ENCODE measurements at regions not wholly inside any gene's neighbourhood (a gene's known extent, or its start where the extent isn't known, plus 50 kb on each side); places are given as distances from the start of the nearest gene placed in this dataset.

DNA sequence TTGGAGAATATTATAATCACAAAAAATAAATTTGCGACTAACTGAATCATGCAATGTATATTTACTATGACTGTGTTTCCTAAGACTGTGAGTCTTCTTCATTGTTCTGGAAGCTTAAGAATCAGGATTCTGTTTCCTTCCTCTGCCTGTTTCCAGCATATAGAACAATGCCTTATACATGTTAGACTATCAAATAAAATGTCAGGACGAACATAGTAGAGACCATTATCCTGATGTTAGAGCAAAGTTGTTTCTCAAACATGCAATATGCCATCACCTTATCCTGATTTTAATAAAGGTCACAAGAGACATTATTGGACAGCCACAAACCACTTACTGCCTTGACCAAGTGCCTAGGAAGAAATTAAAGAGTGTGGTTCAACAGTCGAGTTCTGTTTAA, 457.4 kb upstream of the AGTR1 start:
- no peak for DNase-seq
- in situ Hi-C loops (cut with HindIII; ENCODE audit: low pct_ligation_motif_present, low pct_unique_long_range_greater_than_20kb, low sequenced_read_pairs), result no loop called here

DNA sequence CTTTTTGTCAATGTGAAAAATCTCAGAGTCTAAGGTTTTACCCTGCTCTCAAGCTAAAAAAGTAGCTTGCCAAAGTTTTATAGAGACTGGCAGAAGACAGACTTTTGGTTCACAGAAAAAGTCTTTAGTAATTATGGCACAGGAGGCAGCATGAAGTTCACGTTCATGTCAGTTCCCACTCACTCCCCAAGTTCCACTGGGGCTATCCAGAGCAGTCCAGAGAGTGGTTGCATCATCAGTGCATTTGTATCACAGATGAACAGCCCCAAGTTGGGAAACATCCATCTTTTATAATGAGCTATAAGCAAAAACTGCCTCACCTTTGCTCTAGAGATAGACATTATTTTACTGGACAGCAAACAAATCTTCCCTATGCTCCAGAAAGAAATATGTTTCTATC, 454.1 kb upstream of the AGTR1 start:
- in situ Hi-C loops (cut with HindIII; ENCODE audit: low pct_ligation_motif_present, low pct_unique_long_range_greater_than_20kb, low sequenced_read_pairs), result no loop called here
- DNase-seq, result no peak

- DNase-seq, result no peak
- in situ Hi-C loops (cut with HindIII; ENCODE audit: low pct_ligation_motif_present, low pct_unique_long_range_greater_than_20kb, low sequenced_read_pairs), result no loop called here
These were observed 451.3 kb upstream of the AGTR1 start for GRCh38 chr3:148246291-148246923.

- in situ Hi-C loops (cut with HindIII; ENCODE audit: low pct_ligation_motif_present, low pct_unique_long_range_greater_than_20kb, low sequenced_read_pairs), result no loop called here
- no peak for DNase-seq
These were observed 444.0 kb upstream of the AGTR1 start for GRCh38 chr3:148253713-148254112.

DNA sequence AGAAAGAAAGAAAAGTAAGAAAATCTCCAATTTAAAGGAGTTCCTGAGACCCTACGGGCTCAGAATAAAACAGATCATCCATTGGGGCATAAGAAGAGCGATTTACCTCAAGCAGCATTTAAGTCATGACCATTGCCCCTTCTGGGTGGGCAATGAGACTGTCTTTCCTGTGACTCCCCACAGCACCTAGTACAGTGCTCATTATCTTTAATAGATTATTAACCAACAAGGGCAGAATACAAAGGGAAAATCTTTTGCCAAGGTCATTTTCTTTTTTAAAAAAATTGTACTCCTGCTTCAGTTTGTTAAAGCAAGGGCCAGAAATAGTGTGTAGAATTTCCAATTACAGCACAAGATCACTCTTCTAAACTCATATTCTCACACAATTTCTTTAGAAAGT, 443.3 kb upstream of the AGTR1 start:
- in situ Hi-C loops (cut with HindIII; ENCODE audit: low pct_ligation_motif_present, low pct_unique_long_range_greater_than_20kb, low sequenced_read_pairs), result no loop called here
- no peak for DNase-seq

GRCh38 chr3:148255981-148256969, 441.4 kb upstream of the AGTR1 start:
- no peak for DNase-seq
- in situ Hi-C loops (cut with HindIII; ENCODE audit: low pct_ligation_motif_present, low pct_unique_long_range_greater_than_20kb, low sequenced_read_pairs), result no loop called here

GRCh38 chr3:148262980-148263379, 434.7 kb upstream of the AGTR1 start:
- in situ Hi-C loops (cut with HindIII; ENCODE audit: low pct_ligation_motif_present, low pct_unique_long_range_greater_than_20kb, low sequenced_read_pairs), result no loop called here
- DNase-seq, result no peak

DNA sequence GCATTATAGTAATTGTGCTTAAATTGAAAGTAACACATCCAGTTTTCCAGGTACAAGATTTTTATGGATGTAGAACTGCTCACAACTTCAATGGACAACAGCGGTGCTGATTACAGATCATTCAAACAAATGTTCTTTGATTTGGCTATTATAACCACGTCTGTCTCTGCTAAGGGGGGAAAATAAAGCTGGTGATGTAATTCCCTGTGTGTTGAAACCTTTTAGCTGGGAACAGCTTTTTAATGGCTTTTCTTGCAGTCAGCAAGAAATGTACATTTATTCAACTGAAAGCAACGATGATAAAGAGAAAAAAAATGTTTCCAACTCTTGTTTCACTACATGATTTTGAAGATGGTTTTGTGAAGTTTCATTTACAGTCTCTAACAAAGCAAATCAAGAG, 431.9 kb upstream of the AGTR1 start:
- in situ Hi-C loops (cut with HindIII; ENCODE audit: low pct_ligation_motif_present, low pct_unique_long_range_greater_than_20kb, low sequenced_read_pairs), result no loop called here
- no peak for DNase-seq

DNA sequence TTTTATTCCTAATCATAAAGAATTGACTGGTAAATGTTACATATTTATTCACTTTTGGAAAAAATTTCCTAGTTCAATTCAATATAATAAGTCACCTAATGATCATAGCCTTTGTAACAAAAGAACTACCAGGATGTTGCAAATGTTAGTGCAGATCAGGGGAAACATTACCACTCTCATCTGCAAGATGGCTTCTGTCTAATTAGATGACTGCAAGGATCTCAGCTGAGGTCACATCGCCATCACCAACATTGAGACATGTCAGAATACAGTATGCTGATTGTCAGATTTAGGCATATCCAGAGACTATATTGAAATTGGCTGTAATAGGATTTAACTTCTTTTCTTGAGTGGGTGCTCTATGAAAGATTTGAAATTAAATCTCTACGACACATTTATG, 431.4 kb upstream of the AGTR1 start:
- in situ Hi-C loops (cut with HindIII; ENCODE audit: low pct_ligation_motif_present, low pct_unique_long_range_greater_than_20kb, low sequenced_read_pairs), result no loop called here
- no peak for DNase-seq

DNA sequence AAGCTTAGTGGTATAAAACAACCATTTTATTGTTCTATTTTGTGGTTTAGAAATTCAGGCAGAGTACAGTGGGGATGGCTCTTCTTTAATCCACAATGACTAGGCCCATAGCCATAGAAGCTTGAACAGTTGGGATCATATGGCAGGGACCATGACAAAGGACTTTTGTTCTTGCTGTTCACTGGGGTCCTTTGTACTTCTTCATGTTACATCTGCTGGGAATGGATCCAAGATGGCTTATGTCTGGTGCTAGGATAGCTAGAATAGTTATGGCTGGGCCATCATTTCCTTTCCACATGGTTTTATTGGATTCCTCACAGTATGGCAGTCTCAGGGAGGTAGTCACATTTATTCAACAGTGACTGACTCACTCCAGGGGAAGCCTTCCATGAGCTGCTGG, 427.9 kb upstream of the AGTR1 start:
- in situ Hi-C loops (cut with HindIII; ENCODE audit: low pct_ligation_motif_present, low pct_unique_long_range_greater_than_20kb, low sequenced_read_pairs), result no loop called here
- no peak for DNase-seq

DNA sequence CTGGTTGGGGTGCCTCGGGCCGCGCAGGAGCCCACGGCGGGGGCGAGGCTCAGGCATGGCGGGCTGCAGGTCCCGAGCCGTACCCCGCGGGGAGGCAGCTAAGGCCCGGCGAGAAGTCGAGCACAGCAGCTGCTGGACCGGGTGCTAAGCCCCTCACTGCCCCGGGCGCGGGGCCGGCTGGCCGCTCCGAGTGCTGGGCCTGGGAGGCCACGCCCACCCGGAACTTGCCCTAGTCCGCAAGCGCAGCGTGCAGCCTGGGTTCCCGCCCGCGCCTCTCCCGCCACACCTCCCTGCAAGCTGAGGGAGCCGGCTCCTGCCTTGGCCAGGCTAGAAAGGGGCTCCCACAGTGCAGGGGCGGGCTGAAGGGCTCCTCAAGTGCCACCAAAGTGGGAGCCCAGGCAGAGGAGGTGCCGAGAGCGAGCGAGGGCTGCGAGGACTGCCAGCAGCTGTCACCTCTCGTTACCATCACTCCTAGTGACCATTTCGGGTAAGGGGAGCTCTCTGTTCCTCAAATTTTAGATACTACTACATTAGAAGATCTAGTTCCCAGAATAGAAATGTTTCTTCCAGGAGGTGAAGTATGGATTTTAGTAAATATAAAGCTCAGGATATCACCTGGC, 417.0 kb upstream of the AGTR1 start:
- in situ Hi-C loops (cut with HindIII; ENCODE audit: low pct_ligation_motif_present, low pct_unique_long_range_greater_than_20kb, low sequenced_read_pairs), result no loop called here
- no peak for DNase-seq

DNA sequence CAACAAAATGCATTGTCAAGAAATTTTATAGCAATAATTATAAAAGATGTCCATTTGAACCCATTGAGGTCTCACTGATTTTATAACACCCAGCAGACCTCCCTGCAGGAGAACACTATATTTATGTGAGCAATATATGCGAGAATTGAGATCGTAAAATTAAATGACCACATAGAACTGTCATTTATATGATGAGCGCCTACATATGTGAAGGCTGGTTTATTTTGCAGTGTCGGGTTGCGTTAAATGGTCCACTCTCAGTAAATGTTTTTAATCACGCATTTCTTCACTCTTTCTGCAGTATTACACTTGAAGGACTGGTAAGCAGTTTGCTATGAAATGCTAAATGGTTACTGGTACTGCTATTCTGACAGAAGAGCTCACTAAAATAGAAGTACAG, 408.5 kb upstream of the AGTR1 start:
- DNase-seq, result no peak
- in situ Hi-C loops (cut with HindIII; ENCODE audit: low pct_ligation_motif_present, low pct_unique_long_range_greater_than_20kb, low sequenced_read_pairs), result no loop called here

GRCh38 chr3:148297013-148297412, 400.7 kb upstream of the AGTR1 start:
- no peak for DNase-seq
- in situ Hi-C loops (cut with HindIII; ENCODE audit: low pct_ligation_motif_present, low pct_unique_long_range_greater_than_20kb, low sequenced_read_pairs), result no loop called here

DNA sequence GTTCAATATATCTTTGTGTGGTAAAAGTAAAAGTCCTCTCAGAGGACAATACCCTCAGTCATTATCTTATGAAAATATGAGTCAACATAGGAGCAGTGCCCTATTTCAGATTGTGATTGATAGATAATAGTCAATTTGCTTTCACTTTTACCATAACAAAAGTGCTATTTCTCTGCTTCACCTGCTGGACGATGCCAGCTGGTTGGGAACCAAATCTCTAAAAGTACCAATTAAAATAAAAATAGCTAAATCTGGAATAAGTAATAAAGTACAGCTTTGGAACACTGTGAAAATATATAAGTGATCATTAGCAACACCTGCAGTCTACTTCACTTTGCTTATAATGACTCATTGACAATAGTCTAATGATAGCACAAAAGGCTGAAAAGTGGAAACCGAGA, 390.3 kb upstream of the AGTR1 start:
- in situ Hi-C loops (cut with HindIII; ENCODE audit: low pct_ligation_motif_present, low pct_unique_long_range_greater_than_20kb, low sequenced_read_pairs), result no loop called here
- DNase-seq, result no peak

GRCh38 chr3:148309390-148310035, 388.2 kb upstream of the AGTR1 start:
- in situ Hi-C loops (cut with HindIII; ENCODE audit: low pct_ligation_motif_present, low pct_unique_long_range_greater_than_20kb, low sequenced_read_pairs), result no loop called here
- peak; percentile 37 for DNase-seq

- no peak for DNase-seq
- in situ Hi-C loops (cut with HindIII; ENCODE audit: low pct_ligation_motif_present, low pct_unique_long_range_greater_than_20kb, low sequenced_read_pairs), result no loop called here
These were observed 381.9 kb upstream of the AGTR1 start for GRCh38 chr3:148315756-148316155.

DNA sequence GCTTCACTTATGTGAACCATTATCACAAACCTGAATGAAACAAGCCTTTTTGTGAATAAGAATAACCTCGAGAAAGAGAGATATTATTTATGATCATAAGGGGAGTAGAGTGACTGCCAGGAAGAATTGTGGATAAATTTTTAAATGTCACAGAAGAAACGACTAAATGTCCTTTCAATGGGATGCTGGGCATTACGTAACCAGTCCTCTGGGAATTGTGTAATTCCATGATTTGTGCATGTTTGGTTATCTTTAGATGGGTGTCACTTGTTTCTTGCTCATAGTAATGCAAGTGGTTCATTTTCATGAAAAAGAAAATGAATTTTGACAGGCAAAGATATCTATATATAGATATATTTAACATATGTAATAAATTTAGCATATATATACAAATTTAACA, 379.5 kb upstream of the AGTR1 start:
- DNase-seq, result no peak
- in situ Hi-C loops (cut with HindIII; ENCODE audit: low pct_ligation_motif_present, low pct_unique_long_range_greater_than_20kb, low sequenced_read_pairs), result no loop called here

DNA sequence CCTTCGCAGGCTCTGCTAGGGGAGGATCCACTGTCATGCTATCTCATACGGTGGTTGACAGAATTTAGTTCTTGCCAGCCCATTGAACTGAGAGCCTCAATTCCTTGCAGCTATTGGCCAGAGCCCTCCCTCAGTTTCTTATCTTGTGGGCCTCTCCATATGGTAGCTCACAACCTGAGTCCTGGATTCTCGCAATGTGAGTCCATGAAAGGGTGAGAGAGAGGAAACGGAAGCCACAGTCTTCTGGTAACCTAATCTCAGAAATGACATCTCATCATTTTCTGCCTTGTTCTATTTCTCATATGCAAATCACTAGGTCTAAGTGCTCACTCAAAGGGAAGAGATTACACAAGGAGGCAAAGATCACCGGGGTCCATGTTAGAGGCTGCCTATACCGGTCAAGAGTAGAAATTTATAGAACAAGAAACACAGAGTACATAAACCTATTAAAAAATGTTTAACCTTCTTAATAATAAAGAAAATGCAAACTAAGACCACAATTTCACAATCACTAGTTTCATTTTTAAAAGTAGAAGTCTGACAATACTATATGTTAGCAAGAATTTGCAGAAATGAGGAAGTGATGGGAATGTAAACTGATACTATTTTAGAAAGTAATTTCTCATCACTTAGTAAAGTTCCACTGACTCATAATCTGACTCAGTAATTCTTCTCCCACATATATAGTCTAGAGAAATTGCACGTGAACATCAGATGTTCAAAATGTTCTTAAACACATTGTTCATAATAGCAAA, 378.4 kb upstream of the AGTR1 start:
- DNase-seq, result no peak
- in situ Hi-C loops (cut with HindIII; ENCODE audit: low pct_ligation_motif_present, low pct_unique_long_range_greater_than_20kb, low sequenced_read_pairs), result no loop called here
